Lung (tissue), 11 donors: ENCODE measurements at regions not wholly inside any gene's neighbourhood (a gene's known extent, or its start where the extent isn't known, plus 50 kb on each side); places are given as distances from the start of the nearest gene placed in this dataset.

Source experiments
- ATAC-seq: fragments of 200-7000 bp; cut with Tn5 transposase; one replicate; pipeline ENCODE4 v1.9.1; 2020; ENCODE audit warnings: moderate number of reproducible peaks; ENCODE audit not compliant: insufficient read depth, low FRiP score
- DNase-seq, 3 donors: peaks; one replicate each; pipeline ENCODE4 v3.0.0-alpha.2; 2013 to 2017
- H3K27ac ChIP-seq, 2 donors: one replicate each; pipeline ENCODE4 v1.5.1; 2013; ENCODE audit warnings: mild to moderate bottlenecking in 2 of 2, moderate library complexity in 2 of 2, control low read depth in 1 of 2, inconsistent platforms in 1 of 2, low read depth in 1 of 2, low read length in 1 of 2
- H3K27me3 ChIP-seq, 3 donors: one replicate each; pipeline ENCODE4 v1.5.1; 2013; ENCODE audit warnings: low read length in 2 of 3; ENCODE audit not compliant: control insufficient read depth in 3 of 3, insufficient read depth in 3 of 3
- H3K36me3 ChIP-seq, 4 donors: one replicate each; pipeline ENCODE4 v1.5.1; 2013; ENCODE audit warnings: low read length in 4 of 4, mild to moderate bottlenecking in 1 of 4, moderate library complexity in 1 of 4; ENCODE audit not compliant: control insufficient read depth in 4 of 4, insufficient read depth in 4 of 4
- H3K4me1 ChIP-seq, 5 donors: one replicate each; pipeline ENCODE4 v1.5.1; 2013; ENCODE audit warnings: low read length in 5 of 5, mild to moderate bottlenecking in 2 of 5, moderate library complexity in 1 of 5; ENCODE audit not compliant: control insufficient read depth in 5 of 5, insufficient read depth in 5 of 5
- H3K4me3 ChIP-seq: one replicate; pipeline ENCODE4 v1.5.1; 2013; ENCODE audit warnings: mild to moderate bottlenecking, control low read depth, moderate library complexity
- H3K9ac ChIP-seq, 2 donors: one replicate each; pipeline ENCODE4 v1.5.1; 2013; ENCODE audit warnings: low read length in 2 of 2, control low read depth in 1 of 2; ENCODE audit not compliant: insufficient read depth in 1 of 2
- H3K9me3 ChIP-seq, 4 donors: one replicate each; pipeline ENCODE4 v1.5.1; 2013; ENCODE audit warnings: low read length in 3 of 4, mild to moderate bottlenecking in 1 of 4, moderate library complexity in 1 of 4; ENCODE audit not compliant: control insufficient read depth in 4 of 4, insufficient read depth in 3 of 4
- CTCF ChIP-seq: IDR thresholded peaks from 2 replicates; pipeline ENCODE4 v1.5.1; 2012; ENCODE audit warnings: mild to moderate bottlenecking; ENCODE audit errors: control extremely low read depth, extremely low read depth
- WGBS, 2 donors: extraction: QIAGEN DNeasy Blood & Tissue Kit; methylation state at CpG; one replicate each; pipeline ENCODE4 v1.1.7; 2013; 5-methylcytosine and 5-hydroxymethylcytosine counted together
- donor health status: control.
- donor health status: control.
- donor health status: Bipolar disorder and iron deficiency.
- donor health status: healthy.
- donor health status: DM: yes; HTN: yes; CAD: no.

GRCh38 chr15:87201986-87202385 lies 1054.6 kb downstream of the NTRK3 start:
- Histone ChIP-seq H3K36me3 (no peaks in the 10 kb centered on the region), H3K9me3 (no peaks in the 10 kb centered on the region), H3K27ac (no peak overlapping the region), H3K4me1 (no peaks in the 10 kb centered on the region), H3K4me3 (no peak overlapping the region), H3K9ac (no peak overlapping the region), H3K27me3 (no peaks in the 10 kb centered on the region)
- no peak for TF ChIP-seq CTCF
- DNase-seq (no peak), ATAC-seq (no peak)
- 69 to 73% methylated on average over 2 of the region's 2 CpGs for WGBS, 2 donors

- Histone ChIP-seq H3K9ac (no peak overlapping the region), H3K27me3 (no peaks in the 10 kb centered on the region), H3K4me1 (no peaks in the 10 kb centered on the region), H3K36me3 (no peaks in the 10 kb centered on the region), H3K9me3 (no peaks in the 10 kb centered on the region), H3K27ac (no peak overlapping the region), H3K4me3 (no peak overlapping the region)
- no peak for ATAC-seq
- WGBS, 2 donors: 79 to 82% methylated on average over 2 of the region's 2 CpGs
- no peak for DNase-seq
- no peak for TF ChIP-seq CTCF
Observed at GRCh38 chr15:87200149-87200548, 1056.4 kb downstream of the NTRK3 start.

GRCh38 chr15:87197981-87198380 lies 1058.6 kb downstream of the NTRK3 start:
- H3K4me1 ChIP-seq: no peaks in the 10 kb centered on the region
- H3K27me3 ChIP-seq: no peaks in the 10 kb centered on the region
- ATAC-seq (no peak), DNase-seq (no peak)
- H3K4me3 ChIP-seq: no peak overlapping the region
- no peaks in the 10 kb centered on the region for H3K36me3 ChIP-seq
- H3K9ac ChIP-seq: no peak overlapping the region
- no peak overlapping the region for H3K27ac ChIP-seq
- WGBS, 2 donors: 83 to 90% methylated on average over 3 of the region's 3 CpGs
- H3K9me3 ChIP-seq: no peaks in the 10 kb centered on the region
- no peak for TF ChIP-seq CTCF

GRCh38 chr15:87196498-87196897 lies 1060.0 kb downstream of the NTRK3 start:
- H3K9ac ChIP-seq: no peak overlapping the region
- no peak overlapping the region for H3K27ac ChIP-seq
- 84 to 93% methylated on average over 4 of the region's 4 CpGs for WGBS, 2 donors
- no peaks in the 10 kb centered on the region for H3K27me3 ChIP-seq
- no peaks in the 10 kb centered on the region for H3K4me1 ChIP-seq
- no peaks in the 10 kb centered on the region for H3K9me3 ChIP-seq
- DNase-seq (no peak), ATAC-seq (no peak)
- no peak for TF ChIP-seq CTCF
- H3K36me3 ChIP-seq: no peaks in the 10 kb centered on the region
- H3K4me3 ChIP-seq: no peak overlapping the region
